ENCODE measurements at regions not wholly inside any gene's neighbourhood (a gene's known extent, or its start where the extent isn't known, plus 50 kb on each side); places are given as distances from the start of the nearest gene placed in this dataset.

- DNase-seq (ENCODE audit: missing footprints) (no peak), ATAC-seq (no peak)
- intact Hi-C loops (cut with DNase I): loop anchor here (5.0 kb wide), 1 partner anchor 34 kb away; no protein-coding TSS in a partner anchor
Measured at GRCh38 chr13:40480915-40481516, 185.4 kb downstream of the FOXO1 start.

GRCh38 chr13:40483601-40484000 lies 182.8 kb downstream of the FOXO1 start:
- ATAC-seq (peak; percentile 74), DNase-seq (ENCODE audit: missing footprints) (peak; percentile 83)
- intact Hi-C loops (cut with DNase I): loop anchor here (5.0 kb wide), 1 partner anchor 36 kb away; no protein-coding TSS in a partner anchor

GRCh38 chr13:40484101-40484800 lies 182.2 kb downstream of the FOXO1 start:
- no peak for ATAC-seq
- DNase-seq (ENCODE audit: missing footprints): no peak
- intact Hi-C loops (cut with DNase I): loop anchor here (5.0 kb wide), 1 partner anchor 37 kb away; no protein-coding TSS in a partner anchor

- intact Hi-C loops (cut with DNase I): loop anchor here (5.0 kb wide), 1 partner anchor 38 kb away; no protein-coding TSS in a partner anchor
- DNase-seq (ENCODE audit: missing footprints) (no peak), ATAC-seq (no peak)
Measured at GRCh38 chr13:40484974-40485373, 181.5 kb downstream of the FOXO1 start.

GRCh38 chr13:40485611-40486517 lies 180.6 kb downstream of the FOXO1 start:
- intact Hi-C loops (cut with DNase I): no loop called here
- DNase-seq (ENCODE audit: missing footprints) (no peak), ATAC-seq (no peak)

GRCh38 chr13:40486518-40487163 lies 179.8 kb downstream of the FOXO1 start:
- no peak for ATAC-seq
- intact Hi-C loops (cut with DNase I): no loop called here
- DNase-seq (ENCODE audit: missing footprints): peak; percentile 48

GRCh38 chr13:40488869-40489391 lies 177.5 kb downstream of the FOXO1 start:
- ATAC-seq (no peak), DNase-seq (ENCODE audit: missing footprints) (peak; percentile 56)
- intact Hi-C loops (cut with DNase I): no loop called here

- DNase-seq (ENCODE audit: missing footprints) (no peak), ATAC-seq (no peak)
- intact Hi-C loops (cut with DNase I): no loop called here
Measured at GRCh38 chr13:40490086-40490758, 176.2 kb downstream of the FOXO1 start.

GRCh38 chr13:40492511-40492910 lies 173.9 kb downstream of the FOXO1 start:
- DNase-seq (ENCODE audit: missing footprints) (peak; percentile 78), ATAC-seq (peak; percentile 95)
- intact Hi-C loops (cut with DNase I): no loop called here

- ATAC-seq: peak; percentile 32
- intact Hi-C loops (cut with DNase I): no loop called here
- no peak for DNase-seq (ENCODE audit: missing footprints)
Measured at GRCh38 chr13:40494513-40494912, 171.9 kb downstream of the FOXO1 start.

- intact Hi-C loops (cut with DNase I): no loop called here
- ATAC-seq: no peak
Measured at GRCh38 chr13:40494946-40495620, 171.4 kb downstream of the FOXO1 start.

GRCh38 chr13:40495621-40496001 lies 170.8 kb downstream of the FOXO1 start:
- intact Hi-C loops (cut with DNase I): no loop called here
- ATAC-seq: no peak
- no peak for DNase-seq (ENCODE audit: missing footprints)

More at GRCh38 chr13:40494946-40495620, 171.4 kb downstream of the FOXO1 start:
- DNase-seq (ENCODE audit: missing footprints): no peak

GRCh38 chr13:40496035-40496810 lies 170.2 kb downstream of the FOXO1 start:
- intact Hi-C loops (cut with DNase I): no loop called here
- DNase-seq (ENCODE audit: missing footprints) (no peak), ATAC-seq (no peak)

GRCh38 chr13:40498461-40498860 lies 168.0 kb downstream of the FOXO1 start:
- intact Hi-C loops (cut with DNase I): no loop called here
- ATAC-seq (no peak), DNase-seq (ENCODE audit: missing footprints) (no peak)

GRCh38 chr13:40502236-40502635 lies 164.2 kb downstream of the FOXO1 start:
- DNase-seq (ENCODE audit: missing footprints) (no peak), ATAC-seq (no peak)
- intact Hi-C loops (cut with DNase I): no loop called here

- intact Hi-C loops (cut with DNase I): no loop called here
- DNase-seq (ENCODE audit: missing footprints): no peak
- ATAC-seq: no peak
Measured at GRCh38 chr13:40503011-40503410, 163.4 kb downstream of the FOXO1 start.
